Breast epithelium (tissue), 3 donors: ENCODE measurements at regions not wholly inside any gene's neighbourhood (a gene's known extent, or its start where the extent isn't known, plus 50 kb on each side); places are given as distances from the start of the nearest gene placed in this dataset.

Experiments used
- POLR2A ChIP-seq: fragments of 450-650 bp; IDR thresholded peaks from one replicate; pipeline ENCODE4 v1.6.1; 2016; ENCODE audit warnings: antibody characterized with exemption, mild to moderate bottlenecking, moderate library complexity
- POLR2AphosphoS5 ChIP-seq, 3 donors: sonication (generic); formaldehyde crosslinking; IDR thresholded peaks; one replicate each; pipeline ENCODE4 v1.6.1; 2017; ENCODE audit warnings: antibody characterized with exemption in 3 of 3
- TF ChIP-seq, protein P1 (sequence below), 3 donors: fragments of 450-650 bp; IDR thresholded peaks; one replicate each; pipeline ENCODE4 v1.5.1; 2016 to 2017; ENCODE audit warnings: antibody characterized with exemption in 3 of 3, mild to moderate bottlenecking in 3 of 3, moderate library complexity in 3 of 3

DNA sequence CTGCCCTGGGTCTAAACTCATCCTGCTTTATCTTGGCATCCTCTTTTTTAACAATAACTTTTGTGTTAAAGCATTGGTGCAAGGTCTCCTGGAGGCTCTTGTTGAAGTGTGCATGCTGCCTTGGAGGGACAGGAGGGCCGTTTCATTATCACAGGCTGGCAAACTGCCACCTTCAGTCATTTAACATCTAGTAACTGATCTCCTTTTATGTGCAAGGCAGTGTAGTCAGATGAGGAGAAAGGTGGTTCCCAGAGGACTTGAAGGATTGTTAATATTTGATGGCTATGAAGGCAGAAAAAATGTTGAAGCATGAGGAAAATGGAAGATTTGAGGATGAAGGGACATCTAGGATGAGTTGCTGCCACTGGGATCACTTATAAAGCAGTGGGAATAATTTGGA is 439.4 kb downstream of the RAPGEF2 start:
- no peak for TF ChIP-seq POLR2A
- TF ChIP-seq, protein P1, sequence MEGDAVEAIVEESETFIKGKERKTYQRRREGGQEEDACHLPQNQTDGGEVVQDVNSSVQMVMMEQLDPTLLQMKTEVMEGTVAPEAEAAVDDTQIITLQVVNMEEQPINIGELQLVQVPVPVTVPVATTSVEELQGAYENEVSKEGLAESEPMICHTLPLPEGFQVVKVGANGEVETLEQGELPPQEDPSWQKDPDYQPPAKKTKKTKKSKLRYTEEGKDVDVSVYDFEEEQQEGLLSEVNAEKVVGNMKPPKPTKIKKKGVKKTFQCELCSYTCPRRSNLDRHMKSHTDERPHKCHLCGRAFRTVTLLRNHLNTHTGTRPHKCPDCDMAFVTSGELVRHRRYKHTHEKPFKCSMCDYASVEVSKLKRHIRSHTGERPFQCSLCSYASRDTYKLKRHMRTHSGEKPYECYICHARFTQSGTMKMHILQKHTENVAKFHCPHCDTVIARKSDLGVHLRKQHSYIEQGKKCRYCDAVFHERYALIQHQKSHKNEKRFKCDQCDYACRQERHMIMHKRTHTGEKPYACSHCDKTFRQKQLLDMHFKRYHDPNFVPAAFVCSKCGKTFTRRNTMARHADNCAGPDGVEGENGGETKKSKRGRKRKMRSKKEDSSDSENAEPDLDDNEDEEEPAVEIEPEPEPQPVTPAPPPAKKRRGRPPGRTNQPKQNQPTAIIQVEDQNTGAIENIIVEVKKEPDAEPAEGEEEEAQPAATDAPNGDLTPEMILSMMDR (IDR thresholded peaks at IDR 0.05) = no peak
- TF ChIP-seq POLR2AphosphoS5 (IDR thresholded peaks at IDR 0.05) = no peak
